Retinal pigment epithelial cell (primary cell): ENCODE measurements at regions not wholly inside any gene's neighbourhood (a gene's known extent, or its start where the extent isn't known, plus 50 kb on each side); places are given as distances from the start of the nearest gene placed in this dataset.

ENCODE experiments used
- DNase-seq: peaks from one replicate; pipeline ENCODE4 v3.0.0-alpha.2; 2010; ENCODE audit warnings: low read depth
- H3K4me3 ChIP-seq: 2 replicates; pipeline ENCODE4 v1.5.1; 2011; ENCODE audit warnings: mild to moderate bottlenecking, low read length, control low read depth, moderate library complexity
- TF ChIP-seq, protein P1 (sequence below): conservative IDR thresholded peaks from 2 replicates; pipeline ENCODE4 v1.5.1; 2011; ENCODE audit warnings: low read depth, low read length, control low read depth, inconsistent platforms

DNA sequence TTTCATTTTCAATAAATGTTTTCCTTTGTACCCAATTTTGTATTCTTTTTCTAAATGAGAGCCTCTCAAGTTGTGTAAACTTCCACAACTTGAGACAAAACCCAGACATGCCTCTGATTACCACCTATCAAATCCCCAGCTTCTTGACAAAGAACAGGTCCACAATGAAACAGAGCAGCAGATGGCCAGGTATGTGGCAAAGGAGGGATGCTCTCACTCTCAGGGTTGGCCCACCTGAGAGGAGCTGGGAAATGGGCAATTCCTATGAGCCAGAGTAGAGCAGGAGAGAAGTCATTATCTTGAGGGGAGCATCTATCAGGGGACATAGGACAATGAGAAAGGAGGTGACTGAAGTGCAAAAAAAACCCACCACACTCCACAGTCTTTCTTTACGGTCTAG is 273.5 kb upstream of the FAM241A start:
- TF ChIP-seq, protein P1, sequence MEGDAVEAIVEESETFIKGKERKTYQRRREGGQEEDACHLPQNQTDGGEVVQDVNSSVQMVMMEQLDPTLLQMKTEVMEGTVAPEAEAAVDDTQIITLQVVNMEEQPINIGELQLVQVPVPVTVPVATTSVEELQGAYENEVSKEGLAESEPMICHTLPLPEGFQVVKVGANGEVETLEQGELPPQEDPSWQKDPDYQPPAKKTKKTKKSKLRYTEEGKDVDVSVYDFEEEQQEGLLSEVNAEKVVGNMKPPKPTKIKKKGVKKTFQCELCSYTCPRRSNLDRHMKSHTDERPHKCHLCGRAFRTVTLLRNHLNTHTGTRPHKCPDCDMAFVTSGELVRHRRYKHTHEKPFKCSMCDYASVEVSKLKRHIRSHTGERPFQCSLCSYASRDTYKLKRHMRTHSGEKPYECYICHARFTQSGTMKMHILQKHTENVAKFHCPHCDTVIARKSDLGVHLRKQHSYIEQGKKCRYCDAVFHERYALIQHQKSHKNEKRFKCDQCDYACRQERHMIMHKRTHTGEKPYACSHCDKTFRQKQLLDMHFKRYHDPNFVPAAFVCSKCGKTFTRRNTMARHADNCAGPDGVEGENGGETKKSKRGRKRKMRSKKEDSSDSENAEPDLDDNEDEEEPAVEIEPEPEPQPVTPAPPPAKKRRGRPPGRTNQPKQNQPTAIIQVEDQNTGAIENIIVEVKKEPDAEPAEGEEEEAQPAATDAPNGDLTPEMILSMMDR = no peak
- no peak overlapping the region for H3K4me3 ChIP-seq

DNA sequence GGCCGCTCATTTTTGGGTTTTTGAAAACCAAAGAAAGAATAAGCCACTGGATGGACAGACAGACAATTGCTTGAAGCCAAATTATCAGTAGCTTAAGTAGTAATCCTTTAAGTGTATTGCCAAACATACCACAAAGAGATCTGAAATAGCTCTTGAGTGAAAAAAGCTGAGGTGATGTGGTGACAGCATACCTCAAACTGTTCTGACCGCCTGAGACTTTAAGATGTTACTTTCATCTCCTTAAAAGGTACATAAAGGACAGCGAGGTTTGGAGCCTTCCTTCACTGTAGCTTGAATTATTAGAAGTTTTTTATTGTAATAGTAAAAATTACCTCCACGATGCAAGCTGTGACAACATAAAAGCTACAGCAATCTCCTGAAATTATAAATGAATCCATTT is 271.5 kb upstream of the FAM241A start:
- TF ChIP-seq, protein P1 = no peak
- no peak for DNase-seq
- H3K4me3 ChIP-seq = no peak overlapping the region

More for the DNA sequence above, 273.5 kb upstream of the FAM241A start:
- no peak for DNase-seq

DNA sequence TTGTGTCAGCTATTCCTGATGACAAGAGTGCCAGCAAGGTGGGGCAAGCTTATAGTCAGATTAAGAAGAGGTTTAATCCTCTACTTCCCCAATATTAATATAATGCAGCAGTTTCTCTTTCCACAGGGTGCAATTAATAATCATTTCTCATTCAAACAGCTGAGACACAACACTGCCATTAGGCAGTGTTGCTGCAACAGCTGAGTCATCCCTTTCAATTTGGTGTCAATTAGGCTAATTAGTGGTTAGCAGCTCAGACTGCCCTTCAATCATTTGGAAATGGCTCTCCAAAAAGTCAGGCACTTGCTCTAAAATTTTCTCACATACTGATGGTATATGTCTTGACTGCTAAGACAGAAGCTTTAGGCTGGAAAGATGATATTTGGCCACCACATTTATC is 265.7 kb upstream of the FAM241A start:
- DNase-seq = peak; percentile 12
- TF ChIP-seq, protein P1 = no peak
- H3K4me3 ChIP-seq = no peak overlapping the region

DNA sequence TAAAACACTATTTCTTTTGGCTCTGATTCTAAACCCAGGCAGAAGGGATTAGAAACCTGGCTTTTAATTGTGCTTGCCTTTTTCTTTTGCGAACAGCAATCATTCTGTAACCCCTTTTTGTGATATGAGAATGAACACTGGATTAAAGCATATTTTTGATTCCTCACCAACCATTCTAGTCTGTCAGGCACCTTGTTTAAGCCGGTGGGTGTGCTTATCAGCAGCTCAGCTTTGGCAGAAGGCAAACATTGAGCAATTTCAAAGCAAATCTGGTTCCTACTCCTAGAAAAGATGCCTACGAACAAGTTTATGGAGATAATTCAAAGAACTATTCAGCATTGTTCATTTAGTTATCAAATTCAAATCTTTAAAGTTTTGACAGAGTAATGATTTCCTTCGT is 265.1 kb upstream of the FAM241A start:
- H3K4me3 ChIP-seq = no peak overlapping the region
- TF ChIP-seq, protein P1 = no peak
- peak; percentile 61 for DNase-seq

DNA sequence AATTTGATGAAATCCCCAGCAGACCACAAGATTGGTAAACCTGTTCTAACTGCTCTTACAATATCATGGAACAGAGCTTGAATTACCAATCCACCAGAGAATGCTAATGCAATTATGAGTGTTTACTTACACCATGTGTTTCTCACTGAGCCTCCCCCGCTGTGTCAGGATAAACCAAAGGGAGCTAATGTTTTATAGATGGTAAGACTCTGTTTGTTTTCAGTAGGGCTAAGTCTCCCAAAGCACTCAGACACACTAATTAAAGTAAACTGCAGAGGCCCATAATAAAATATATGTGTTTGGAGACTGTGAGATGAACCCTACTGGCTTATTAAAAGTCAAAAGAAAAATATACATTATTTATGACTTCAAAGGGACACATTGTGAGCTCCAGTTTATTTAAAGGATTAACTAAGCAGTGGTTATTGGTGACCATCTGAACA is 261.7 kb upstream of the FAM241A start:
- peak; percentile 55 for DNase-seq
- TF ChIP-seq, protein P1 = no peak
- no peak overlapping the region for H3K4me3 ChIP-seq

DNA sequence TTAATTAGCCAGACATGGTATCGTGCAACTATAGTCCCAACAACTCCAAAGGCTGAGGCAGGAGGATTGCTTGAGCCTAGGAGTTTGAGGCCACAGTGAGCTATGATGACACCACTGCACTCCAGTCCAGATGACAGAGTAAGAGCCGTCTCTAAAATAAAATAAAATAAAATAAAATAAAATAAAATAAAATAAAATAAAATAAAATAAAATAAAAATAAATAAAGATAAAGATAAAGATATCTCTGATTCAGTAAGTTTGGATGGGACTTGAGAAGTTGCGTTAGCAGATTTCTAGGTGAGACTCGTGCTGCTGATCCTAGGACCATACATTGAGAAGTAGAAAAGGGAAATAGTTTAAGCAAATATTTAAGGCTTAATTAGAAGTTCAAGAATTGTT is 254.8 kb upstream of the FAM241A start:
- DNase-seq = no peak
- no peak overlapping the region for H3K4me3 ChIP-seq
- TF ChIP-seq, protein P1 = no peak

DNA sequence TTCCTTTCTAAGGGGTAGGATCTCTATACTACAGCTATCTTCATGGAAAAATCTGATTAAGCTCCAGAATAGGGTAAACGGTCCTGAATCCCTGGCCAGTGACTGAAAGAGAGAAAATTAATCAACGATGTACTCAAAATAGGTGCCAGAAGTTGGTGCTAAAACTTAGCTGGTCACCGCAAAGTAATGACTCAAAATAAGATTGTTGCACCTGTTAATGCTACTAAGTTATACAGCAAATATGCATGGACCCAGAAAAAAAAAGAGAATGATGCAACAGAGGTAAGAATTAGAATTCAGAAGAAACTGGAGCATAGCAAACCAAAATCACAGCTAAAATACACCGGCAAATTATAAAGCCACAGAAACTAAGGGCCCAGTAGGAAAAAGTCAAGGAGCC is 239.7 kb upstream of the FAM241A start:
- DNase-seq = no peak
- TF ChIP-seq, protein P1 = no peak
- no peak overlapping the region for H3K4me3 ChIP-seq
